K562 (cell line): ENCODE measurements at regions not wholly inside any gene's neighbourhood (a gene's known extent, or its start where the extent isn't known, plus 50 kb on each side); places are given as distances from the start of the nearest gene placed in this dataset.

ENCODE experiments used
- ATAC-seq: fragments of 200-7000 bp; cut with Tn5 transposase; 3 replicates; pipeline ENCODE4 v1.9.1; 2020; ENCODE audit warnings: moderate library complexity
- BruUV-seq: library from RNA; stranded (reverse); fragments of 400-500 nt; replicated peaks from 2 replicates; lab custom pipeline; 2021; lab: Mats Ljungman, UMichigan
- CTCF ChIA-PET: fragments of 300-600 bp; formaldehyde crosslinking; extraction: SDS; loops from one replicate; lab custom pipeline; 2021; ENCODE audit warnings: low intra/inter-chr PET ratio; lab: Yijun Ruan, JAX
- POLR2A ChIA-PET: fragments of 300-600, 350-650 bp; sonication (Branson Sonifier 250); formaldehyde crosslinking; extraction: SDS; loops from one replicate; lab custom pipeline; 2021; ENCODE audit warnings: antibody characterized with exemption, inconsistent platforms; lab: Yijun Ruan, JAX
- DNase-seq, 4 experiments: peaks; one replicate each; pipeline versions ENCODE4 v3.0.0 to v3.0.0-alpha.2; 2011 to 2018; ENCODE audit warnings: low spot score in 3 of 4, mixed read lengths in 3 of 4; ENCODE audit errors: extremely low read depth in 1 of 4
- FAIRE-seq: peaks from 2 replicates; lab custom pipeline; 2011; peaks lifted over from hg19 to GRCh38; lab: Jason Lieb, UNC
- H2AFZ ChIP-seq: 2 replicates; pipeline ENCODE4 v1.6.0; 2011; ENCODE audit warnings: low read depth, low read length, control low read depth, inconsistent platforms
- H3K27ac ChIP-seq: fragments of 200-600 bp; 3 replicates; pipeline ENCODE4 v1.8.0; 2011; ENCODE audit warnings: low read depth, mild to moderate bottlenecking, control low read depth, inconsistent platforms, low read length, moderate library complexity, mixed read lengths; ENCODE audit errors: extremely low read depth
- H3K27me3 ChIP-seq, 2 experiments: fragments of 300-600 bp in 1 of 2; 2 replicates in 1 of 2; 3 replicates in 1 of 2; pipeline versions ENCODE4 v1.6.0 to v1.8.0; 2011; ENCODE audit warnings: inconsistent platforms in 2 of 2, low read length in 2 of 2, mild to moderate bottlenecking in 1 of 2, mixed read lengths in 1 of 2, moderate library complexity in 1 of 2; ENCODE audit not compliant: control insufficient read depth in 2 of 2, insufficient read depth in 2 of 2
- H3K36me3 ChIP-seq: fragments of 300-600 bp; 3 replicates; pipeline ENCODE4 v1.8.0; 2011; ENCODE audit warnings: mild to moderate bottlenecking, low read length, inconsistent platforms; ENCODE audit not compliant: control insufficient read depth, insufficient read depth
- H3K4me1 ChIP-seq, 2 experiments: fragments of 200-600 bp in 1 of 2; replicated peaks in 1 of 2; 2 replicates in 1 of 2; 3 replicates in 1 of 2; pipeline versions ENCODE4 v1.5.1 to v1.8.0; 2011; ENCODE audit warnings: inconsistent platforms in 2 of 2, low read length in 2 of 2, mild to moderate bottlenecking in 1 of 2, mixed read lengths in 1 of 2, moderate library complexity in 1 of 2; ENCODE audit not compliant: control insufficient read depth in 2 of 2, insufficient read depth in 2 of 2
- H3K4me2 ChIP-seq: 2 replicates; pipeline ENCODE4 v1.6.1; 2011; ENCODE audit warnings: low read length, control low read depth, inconsistent platforms, mixed read lengths; ENCODE audit not compliant: insufficient read depth
- H3K4me3 ChIP-seq: fragments of 200-600 bp; sonication (generic), shearing (Covaris generic); 2 replicates; pipeline ENCODE4 v1.5.1; 2016; ENCODE audit warnings: control low read depth, inconsistent platforms
- H3K79me2 ChIP-seq: fragments of 200-600 bp; 3 replicates; pipeline ENCODE4 v1.8.0; 2011; ENCODE audit warnings: low read length, inconsistent platforms; ENCODE audit not compliant: control insufficient read depth, insufficient read depth
- H3K9ac ChIP-seq, 2 experiments: 2 replicates each; pipeline versions ENCODE4 v1.6.0 to v1.6.1; 2011; ENCODE audit warnings: low read depth in 2 of 2, low read length in 2 of 2, control low read depth in 1 of 2, inconsistent platforms in 1 of 2, mild to moderate bottlenecking in 1 of 2, mixed read lengths in 1 of 2; ENCODE audit not compliant: insufficient read depth in 1 of 2
- H3K9me1 ChIP-seq: one replicate; pipeline ENCODE4 v1.6.0; 2011; ENCODE audit warnings: inconsistent platforms, mild to moderate bottlenecking, low read length, moderate library complexity; ENCODE audit not compliant: control insufficient read depth, insufficient read depth
- H3K9me3 ChIP-seq: replicated peaks from 2 replicates; pipeline ENCODE4 v1.5.1; 2011; ENCODE audit warnings: low read depth, low read length, inconsistent platforms; ENCODE audit not compliant: control insufficient read depth, insufficient read depth
- H4K20me1 ChIP-seq: replicated peaks from 2 replicates; pipeline ENCODE4 v1.6.1; 2011; ENCODE audit warnings: low read length, inconsistent platforms, mixed read lengths; ENCODE audit not compliant: control insufficient read depth, insufficient read depth
- CCAR2 ChIP-seq: fragments of 200-400 bp; formaldehyde crosslinking; IDR thresholded peaks from 2 replicates; pipeline ENCODE4 v1.6.1; 2017; ENCODE audit warnings: mild to moderate bottlenecking, low read depth, low read length
- CREM ChIP-seq: IDR thresholded peaks from 2 replicates; pipeline ENCODE4 v1.6.1; 2014; ENCODE audit warnings: antibody characterized with exemption, low read depth
- E2F3 ChIP-seq: fragments of 250-450 bp; sonication (Bioruptor Pico); IDR thresholded peaks from 2 replicates; pipeline ENCODE4 v1.4.0; 2020; ENCODE audit warnings: mild to moderate bottlenecking
- EGR1 ChIP-seq: fragments of 450-650 bp; conservative IDR thresholded peaks from 2 replicates; pipeline ENCODE4 v1.6.1; 2017; ENCODE audit warnings: mild to moderate bottlenecking
- FOXK2 ChIP-seq, 2 experiments: fragments of 450-650 bp; IDR thresholded peaks in 1 of 2; conservative IDR thresholded peaks in 1 of 2; 2 replicates each; pipeline ENCODE4 v1.6.1; 2016; ENCODE audit warnings: low read depth in 2 of 2, mild to moderate bottlenecking in 1 of 2
- NKRF ChIP-seq: fragments of 450-650 bp; IDR thresholded peaks from 2 replicates; pipeline ENCODE4 v1.6.1; 2016; ENCODE audit warnings: borderline replicate concordance
- NRF1 ChIP-seq, 2 experiments: fragments of 450-650 bp; IDR thresholded peaks in 1 of 2; conservative IDR thresholded peaks in 1 of 2; 2 replicates each; pipeline ENCODE4 v1.6.1; 2014; ENCODE audit warnings: mild to moderate bottlenecking in 2 of 2
- PTTG1 ChIP-seq: fragments of 450-650 bp; IDR thresholded peaks from 2 replicates; pipeline ENCODE4 v1.6.1; 2016; ENCODE audit warnings: low read depth, mild to moderate bottlenecking, missing genetic modification characterization, missing compliant biosample characterization
- TAF7 ChIP-seq: fragments of 450-650 bp; IDR thresholded peaks from 2 replicates; pipeline ENCODE4 v1.6.1; 2016; ENCODE audit warnings: missing genetic modification characterization, missing compliant biosample characterization
- TAF9B ChIP-seq: fragments of 450-650 bp; IDR thresholded peaks from 2 replicates; pipeline ENCODE4 v1.6.1; 2018; ENCODE audit warnings: mild to moderate bottlenecking; ENCODE audit not compliant: partially characterized antibody
- ZNF124 ChIP-seq: sonication (generic); formaldehyde crosslinking; IDR thresholded peaks from 2 replicates; pipeline ENCODE4 v1.8.1; 2022; ENCODE audit warnings: missing genetic modification reagents
- ZNF3 ChIP-seq: fragments of 250-450 bp; sonication (Bioruptor Pico); IDR thresholded peaks from 2 replicates; pipeline ENCODE4 v1.5.0; 2021; ENCODE audit warnings: mild to moderate bottlenecking, moderate library complexity
- WGBS: fragments of 100-300 bp; shearing (Covaris generic); methylation state at CpG from one replicate; pipeline ENCODE4 v1.1.6; 2016; ENCODE audit warnings: low coverage, mixed read lengths; ENCODE audit not compliant: insufficient coverage; ENCODE audit errors: missing lambda C conversion rate; 5-methylcytosine and 5-hydroxymethylcytosine counted together
- in situ Hi-C: fragments of 300-500 bp; cut with MboI; formaldehyde crosslinking; loops from 4 replicates; pipeline ENCODE4 v1.15.0; 2018; ENCODE audit warnings: inconsistent platforms, mixed read lengths
- intact Hi-C: fragments of 100-400 bp; cut with micrococcal nuclease; formaldehyde crosslinking; loops from 2 replicates; pipeline ENCODE4 v1.14.2; 2022

DNA sequence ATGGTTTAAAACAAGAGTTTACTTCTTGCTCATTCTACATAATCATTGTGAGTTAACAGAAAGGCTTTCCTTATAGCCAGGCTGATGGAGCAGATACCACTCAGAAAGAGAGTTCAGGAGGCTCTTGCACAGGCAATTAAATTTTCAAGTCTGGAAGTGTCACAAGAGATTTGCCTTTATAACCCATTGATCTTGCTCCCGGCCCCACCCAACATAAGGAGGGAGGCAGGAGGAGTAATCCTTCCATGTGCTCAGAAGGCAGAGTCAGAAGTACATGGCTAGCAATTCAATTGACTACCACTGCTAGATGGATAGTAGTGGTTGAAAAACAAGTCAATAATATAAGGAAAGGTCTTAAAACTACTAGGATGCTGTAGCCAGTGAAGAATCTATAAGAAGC, 346.3 kb upstream of the CDH11 start (continued):
- TF ChIP-seq CREM = no peak

DNA sequence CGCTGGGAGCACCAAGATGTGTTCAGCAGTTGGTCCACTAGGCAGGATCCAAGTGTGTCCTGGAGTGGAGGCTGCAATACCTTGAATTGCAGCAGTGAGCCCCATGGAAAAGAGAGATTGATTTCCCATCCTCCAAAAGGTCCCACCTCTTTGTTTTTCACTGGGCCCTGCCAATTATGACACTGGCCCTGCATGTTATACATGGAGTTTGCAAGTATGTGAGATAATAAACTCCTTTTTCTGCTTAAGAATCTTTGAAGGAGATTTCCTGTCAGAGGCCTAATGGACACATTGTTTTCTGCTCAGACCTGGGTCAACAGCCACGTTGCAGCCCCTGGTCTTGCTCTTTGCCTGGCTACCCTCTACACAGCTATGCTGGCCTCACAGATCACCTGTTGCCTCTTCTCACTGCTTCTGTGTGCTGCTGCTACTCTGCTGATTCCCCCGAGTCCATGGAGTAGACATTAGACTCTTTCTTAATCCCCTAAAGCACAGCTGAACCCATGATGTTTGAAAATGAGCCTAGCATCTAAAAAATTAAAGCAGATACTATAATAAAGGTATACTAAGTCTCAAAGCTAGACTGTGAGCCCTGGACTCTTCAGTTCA, 341.9 kb upstream of the CDH11 start:
- in situ Hi-C loops = no loop called here
- Histone ChIP-seq H4K20me1 (no peaks in the 10 kb centered on the region), H3K9me3 (0 out of 2 replicates have a peak, but pooled peaks cover 1% of the 10 kb centered on the region), H3K4me1 (no peaks in the 10 kb centered on the region), H2AFZ (no peak overlapping the region), H3K36me3 (no peaks in the 10 kb centered on the region), H3K27me3 (no peaks in the 10 kb centered on the region; a peak in 1 of 5 replicates), H3K27ac (no peak overlapping the region), H3K79me2 (no peaks in the 10 kb centered on the region), H3K4me3 (no peak overlapping the region), H3K9ac (no peak overlapping the region), H3K4me2 (no peak overlapping the region), H3K9me1 (no peaks in the 10 kb centered on the region)
- ChIA-PET POLR2A (no interaction called here), CTCF (no interaction called here)
- no TSS peak for BruUV-seq
- no peak for DNase-seq
- WGBS = 11% methylated on average over 3 of the region's 3 CpGs
- ATAC-seq = no peak
- intact Hi-C loops = no loop called here
- no peak for TF ChIP-seq PTTG1 (tag)
- TF ChIP-seq FOXK2 (conservative IDR thresholded peaks at IDR 0.05 in 1 of 2, IDR thresholded peaks at IDR 0.05 in 1 of 2; ENCODE audit: low read depth in 2 of 2) = no peak
- TF ChIP-seq E2F3 (CRISPR knock-in tag) = no peak
- no peak for TF ChIP-seq ZNF3 (CRISPR knock-in tag)
- no peak for TF ChIP-seq TAF7 (tag)
- TF ChIP-seq TAF9B = no peak
- no peak for TF ChIP-seq NRF1 (conservative IDR thresholded peaks at IDR 0.05 in 1 of 2, IDR thresholded peaks at IDR 0.05 in 1 of 2)
- no peak for TF ChIP-seq EGR1
- no peak for TF ChIP-seq CCAR2
- TF ChIP-seq NKRF = no peak
- TF ChIP-seq ZNF124 = no peak
- FAIRE-seq = no peak
